Hematopoietic multipotent progenitor cell treated with erythropoietin and hydrocortisone succinate and interleukin-3 and kit ligand, for 6 days (in vitro differentiated cells): ENCODE measurements at regions not wholly inside any gene's neighbourhood (a gene's known extent, or its start where the extent isn't known, plus 50 kb on each side); places are given as distances from the start of the nearest gene placed in this dataset.

Source experiments
- DNase-seq: peaks from one replicate; pipeline ENCODE4 v3.0.0-alpha.2; 2015

GRCh38 chr2:139389391-139389790, 609.2 kb upstream of the NXPH2 start:
- no peak for DNase-seq

GRCh38 chr2:139386401-139386800, 606.2 kb upstream of the NXPH2 start:
- no peak for DNase-seq

DNA sequence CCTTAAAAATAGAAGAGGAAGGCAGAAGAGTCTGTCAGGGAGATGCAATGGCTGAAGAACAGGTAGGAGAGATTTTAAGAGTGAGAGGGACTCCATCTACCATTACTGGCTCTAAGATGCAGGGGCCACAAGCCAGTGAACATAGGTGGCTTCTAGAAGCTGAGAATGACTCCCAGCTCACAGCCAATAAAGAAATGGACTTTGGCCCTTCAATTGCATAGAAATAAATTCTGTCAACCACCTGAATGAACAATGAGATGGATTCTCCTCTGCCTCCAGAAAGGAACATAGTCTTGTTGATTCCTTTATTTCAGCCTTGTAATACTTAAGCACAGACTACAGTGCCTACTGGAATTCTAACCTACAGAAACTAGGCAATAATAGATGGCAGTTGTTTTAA, 603.3 kb upstream of the NXPH2 start:
- DNase-seq, result no peak

DNA sequence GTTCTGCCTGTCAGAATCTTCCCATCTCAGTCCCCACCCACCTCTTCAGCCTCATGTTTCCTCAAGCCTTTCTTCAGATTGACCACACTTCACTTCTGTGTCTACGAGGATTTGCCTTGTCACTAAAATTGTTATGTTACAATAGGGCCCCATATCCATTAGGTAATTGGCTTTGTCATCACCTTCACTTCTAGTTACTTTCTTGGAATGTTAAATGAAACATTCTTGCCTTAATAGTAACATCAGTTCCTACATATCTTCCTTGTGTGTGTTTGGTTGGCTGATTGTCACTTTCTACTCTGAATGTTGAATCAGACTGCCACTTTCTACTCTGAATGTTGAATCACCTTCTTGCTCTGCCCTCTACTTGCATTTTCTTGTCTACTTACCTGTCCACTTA, 599.9 kb upstream of the NXPH2 start:
- DNase-seq, result no peak

- no peak for DNase-seq
These were observed 598.2 kb upstream of the NXPH2 start for GRCh38 chr2:139378373-139378772.

GRCh38 chr2:139374296-139374850, 594.2 kb upstream of the NXPH2 start:
- no peak for DNase-seq

DNA sequence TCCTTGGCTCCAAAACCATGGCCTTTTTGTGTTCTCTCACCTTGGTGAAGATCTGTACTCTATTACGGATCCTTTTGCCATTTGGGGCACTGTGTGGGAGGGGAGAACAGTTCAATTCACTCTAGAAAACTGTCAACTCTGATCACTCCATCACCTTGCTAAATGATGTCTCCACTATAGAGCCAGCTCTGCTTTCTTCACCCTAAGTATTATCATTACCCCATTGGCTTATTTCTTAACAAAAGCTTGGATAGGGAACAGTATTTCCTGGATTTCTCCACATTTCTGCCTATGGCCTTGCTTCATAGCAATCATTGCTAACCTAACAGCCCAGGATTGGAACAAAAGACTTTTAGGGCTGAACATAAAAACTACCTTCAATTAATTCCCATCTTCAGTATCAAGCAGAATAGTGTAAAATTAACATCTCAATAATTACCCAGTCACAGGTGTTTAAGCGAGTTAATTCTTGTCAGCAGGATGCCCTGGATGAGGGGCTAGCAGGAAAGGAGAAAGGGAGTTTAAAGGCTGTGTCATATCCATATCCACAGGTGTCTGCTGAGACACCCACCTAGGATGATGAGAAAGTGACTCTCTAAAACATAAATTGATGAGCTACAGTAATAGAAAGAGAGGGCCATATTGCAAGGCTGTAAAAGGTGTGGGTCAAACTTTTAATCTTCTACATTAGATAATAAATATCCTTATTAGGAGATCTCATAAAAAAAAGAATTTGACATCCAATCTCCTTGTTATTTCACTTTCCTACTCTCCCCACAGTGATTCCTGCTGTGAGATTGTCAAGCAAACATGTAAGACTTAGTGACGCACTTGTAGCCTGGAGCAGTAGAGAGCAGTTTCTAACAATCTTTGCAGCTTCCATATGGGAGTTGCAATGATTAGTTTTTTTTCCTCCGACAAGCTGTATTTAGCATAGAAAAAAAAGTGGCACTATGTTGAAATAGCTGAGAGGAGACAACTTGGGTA, 589.5 kb upstream of the NXPH2 start:
- no peak for DNase-seq

- DNase-seq, result no peak
These were observed 587.2 kb upstream of the NXPH2 start for GRCh38 chr2:139367416-139367815.

DNA sequence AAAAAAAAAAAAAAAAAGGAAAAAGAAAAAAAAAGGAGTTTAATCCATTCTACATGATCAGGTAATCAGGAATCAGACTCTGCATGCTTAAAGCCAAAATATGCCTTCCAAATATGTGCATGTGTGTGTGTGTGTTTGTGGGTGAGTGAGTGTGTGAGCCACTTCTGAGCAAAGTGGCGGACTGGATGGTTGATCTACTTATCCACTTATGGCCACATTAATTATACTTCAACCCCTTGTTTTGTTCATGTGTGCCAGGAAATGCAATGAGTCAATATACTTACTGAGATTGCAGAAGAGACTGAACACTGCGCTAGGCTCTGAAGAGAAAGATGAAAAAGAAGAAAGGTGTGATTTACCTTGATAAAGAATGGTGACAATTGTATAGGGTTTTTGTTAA, 586.5 kb upstream of the NXPH2 start:
- no peak for DNase-seq

DNA sequence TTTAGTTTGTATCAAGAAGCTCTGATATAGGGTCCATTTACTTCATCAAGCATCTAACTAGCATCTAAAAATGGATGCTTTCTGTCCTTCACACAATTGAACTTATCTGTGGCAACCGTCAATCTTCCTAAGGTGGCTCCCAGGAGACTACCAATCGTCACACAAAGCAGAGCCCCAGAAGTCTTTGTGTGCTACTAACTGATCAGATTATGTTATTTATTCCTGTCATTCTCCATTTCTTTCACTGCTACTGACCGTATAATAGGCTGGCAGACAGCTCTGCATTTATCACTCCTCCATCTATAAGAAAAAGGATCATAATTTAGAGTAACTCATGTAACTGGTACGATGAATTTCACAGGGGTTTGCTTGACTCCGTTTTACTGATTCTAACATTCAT, 585.0 kb upstream of the NXPH2 start:
- no peak for DNase-seq

DNA sequence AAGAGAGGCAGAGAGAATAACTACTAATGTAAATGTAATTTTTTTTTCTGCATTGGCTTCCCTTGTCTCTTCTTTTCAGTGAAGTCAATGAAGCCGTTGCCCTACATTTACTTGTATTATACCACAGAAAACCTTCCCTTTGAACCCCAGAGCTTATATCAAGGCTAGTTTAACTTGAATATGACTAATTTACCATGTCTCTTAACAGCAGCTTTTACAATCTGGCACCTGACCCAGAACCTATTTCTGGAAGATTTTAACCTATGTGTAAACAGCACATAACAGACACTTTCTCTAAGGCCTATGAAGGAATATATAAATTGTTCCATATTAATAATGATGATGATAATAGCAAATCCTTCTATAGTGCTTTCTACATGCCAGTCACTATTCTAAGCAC, 580.5 kb upstream of the NXPH2 start:
- no peak for DNase-seq

GRCh38 chr2:139359818-139360217, 579.6 kb upstream of the NXPH2 start:
- DNase-seq, result no peak

DNA sequence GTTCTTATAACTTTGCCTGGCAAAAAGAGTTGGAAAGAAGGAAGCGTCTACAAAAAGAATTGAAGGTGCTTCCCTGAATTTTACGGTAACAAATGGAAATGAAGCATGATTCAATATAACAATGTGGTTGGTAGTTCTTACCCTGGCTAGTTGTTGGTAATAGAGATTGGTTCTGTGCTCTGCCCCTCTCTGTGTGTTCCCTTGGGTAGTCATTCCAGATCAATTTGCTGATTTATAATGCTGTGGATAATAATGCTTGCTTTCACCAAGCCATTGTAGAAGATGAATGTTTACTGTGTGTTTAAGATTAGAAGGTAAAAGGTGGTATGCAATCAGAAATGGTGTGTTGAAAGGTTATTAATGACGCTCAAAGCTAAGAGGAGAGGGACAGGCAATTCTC, 577.8 kb upstream of the NXPH2 start:
- no peak for DNase-seq

DNA sequence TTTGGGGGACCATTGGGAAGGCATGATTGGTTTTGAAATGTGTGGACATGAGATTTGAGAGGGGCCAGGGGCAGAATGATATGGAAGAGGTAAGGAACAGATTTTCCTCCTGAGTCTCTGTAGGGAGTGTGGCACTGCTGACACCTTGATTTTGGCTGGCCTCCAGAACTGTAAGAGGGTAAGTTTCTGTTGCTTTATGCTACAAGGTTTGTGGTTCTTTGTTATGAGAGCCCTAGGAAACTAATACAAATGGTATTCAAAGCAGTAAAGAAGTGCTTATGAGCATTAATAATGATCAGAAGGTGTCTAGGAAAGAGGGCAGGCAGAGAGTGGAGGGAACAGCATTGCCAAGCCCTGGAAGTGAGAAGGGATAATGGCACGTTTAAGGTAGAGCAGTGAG, 574.3 kb upstream of the NXPH2 start:
- DNase-seq, result no peak

GRCh38 chr2:139353874-139354273, 573.7 kb upstream of the NXPH2 start:
- no peak for DNase-seq

GRCh38 chr2:139317259-139317658, 537.1 kb upstream of the NXPH2 start:
- DNase-seq, result no peak

GRCh38 chr2:139314059-139314458, 533.9 kb upstream of the NXPH2 start:
- DNase-seq, result no peak

DNA sequence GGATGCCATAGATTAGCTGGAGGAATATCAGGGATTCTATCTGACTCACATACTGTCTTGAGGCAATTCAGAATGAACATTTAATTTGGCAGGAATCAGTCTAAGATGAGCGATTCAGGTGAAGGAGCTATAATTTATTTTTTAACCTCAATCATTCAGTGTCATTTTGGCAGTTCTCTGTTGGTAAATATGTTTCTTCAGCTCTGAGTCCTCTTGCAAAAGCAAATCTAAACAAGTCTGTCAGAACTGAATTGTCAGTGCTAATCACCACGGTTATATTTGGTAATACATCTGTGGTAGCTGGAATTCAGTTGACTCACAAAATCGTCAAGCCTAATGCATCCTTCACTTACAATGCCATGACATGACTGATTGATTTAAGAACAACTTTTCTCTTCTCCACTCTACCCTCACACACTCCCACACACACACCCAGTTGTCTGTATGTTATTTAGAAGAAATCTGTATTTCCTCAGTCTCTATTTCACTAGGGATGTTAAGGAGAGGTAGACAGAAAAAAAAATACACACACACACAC, 516.6 kb upstream of the NXPH2 start:
- DNase-seq, result no peak

- DNase-seq, result no peak
These were observed 513.9 kb upstream of the NXPH2 start for GRCh38 chr2:139293992-139294548.

DNA sequence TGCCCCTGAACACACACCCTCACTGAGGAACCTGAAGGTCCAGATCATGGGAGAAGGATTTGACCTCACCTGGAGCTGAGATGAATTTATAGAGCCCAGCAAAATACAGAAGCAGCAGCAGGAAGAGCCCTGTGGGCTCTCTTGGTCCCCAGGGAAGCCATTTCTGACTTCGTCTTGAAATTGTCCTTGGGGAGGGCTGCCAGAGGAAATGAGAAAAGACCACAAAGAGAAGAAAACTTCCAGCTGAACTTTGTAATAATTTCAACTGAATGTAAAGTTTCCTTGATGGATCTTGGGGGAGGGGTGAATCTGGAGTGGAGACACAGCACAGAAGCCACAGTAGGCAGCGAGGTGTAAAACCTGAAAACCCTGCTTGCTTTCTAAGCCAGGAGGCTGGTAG, 500.9 kb upstream of the NXPH2 start:
- DNase-seq, result no peak

- no peak for DNase-seq
These were observed 491.7 kb upstream of the NXPH2 start for GRCh38 chr2:139271879-139272278.

- DNase-seq, result no peak
These were observed 491.0 kb upstream of the NXPH2 start for GRCh38 chr2:139271149-139271548.

GRCh38 chr2:139260052-139260430, 479.9 kb upstream of the NXPH2 start:
- DNase-seq, result no peak

DNA sequence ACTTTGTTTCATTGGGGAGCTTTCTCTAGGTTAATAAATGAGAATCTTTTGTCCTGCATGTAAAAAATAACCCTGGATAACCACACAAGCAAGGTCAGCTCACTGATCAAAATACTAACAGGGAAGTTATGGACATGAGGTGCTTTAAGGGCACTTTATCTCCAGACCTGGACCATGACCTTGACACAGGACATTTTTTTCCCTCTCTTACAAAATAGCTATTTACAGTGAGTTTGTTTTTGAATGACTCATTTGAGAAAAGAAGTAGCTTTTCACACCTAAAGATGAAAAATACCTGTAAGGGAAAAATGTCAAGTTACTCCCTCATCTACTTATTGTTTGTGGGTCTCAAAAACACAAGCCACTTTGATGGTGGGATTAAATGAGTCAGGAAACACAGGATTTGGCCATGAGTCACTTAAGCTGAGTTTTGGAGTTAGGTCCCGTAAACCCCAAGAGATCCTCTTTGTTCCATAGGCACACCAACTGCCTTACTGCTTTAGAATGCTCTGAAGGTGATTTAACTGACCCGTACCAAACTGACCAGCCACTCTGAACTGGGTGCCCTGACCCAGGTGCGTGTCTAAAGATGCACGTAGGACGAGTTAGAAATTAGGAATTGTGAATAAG, 479.3 kb upstream of the NXPH2 start:
- DNase-seq, result no peak
